GM12892 (cell line): ENCODE measurements at regions not wholly inside any gene's neighbourhood (a gene's known extent, or its start where the extent isn't known, plus 50 kb on each side); places are given as distances from the start of the nearest gene placed in this dataset.

ENCODE experiments used
- POLR2A ChIP-seq: IDR thresholded peaks from 2 replicates; pipeline ENCODE4 v1.6.1; 2011; ENCODE audit warnings: low read depth, low read length, control low read depth
- POLR2AphosphoS5 ChIP-seq: IDR thresholded peaks from 2 replicates; pipeline ENCODE4 v1.6.1; 2011; ENCODE audit warnings: low read depth, low read length, control low read depth
- TAF1 ChIP-seq: IDR thresholded peaks from 2 replicates; pipeline ENCODE4 v1.6.1; 2011; ENCODE audit warnings: low read depth, mild to moderate bottlenecking, control low read depth, low read length, borderline replicate concordance

GRCh38 chr20:3323398-3323797 is 84.1 kb downstream of the DNAAF9 start:
- no peak for TF ChIP-seq POLR2AphosphoS5
- no peak for TF ChIP-seq POLR2A
- TF ChIP-seq TAF1, result no peak
